Neuron (in vitro differentiated cells): ENCODE measurements at regions not wholly inside any gene's neighbourhood (a gene's known extent, or its start where the extent isn't known, plus 50 kb on each side); places are given as distances from the start of the nearest gene placed in this dataset.

ENCODE experiments used
- H2AFZ ChIP-seq: one replicate; pipeline ENCODE4 v1.6.1; 2013; ENCODE audit warnings: low read depth, mild to moderate bottlenecking, inconsistent platforms, low read length, moderate library complexity
- H3K27me3 ChIP-seq: one replicate; pipeline ENCODE4 v1.6.1; 2013; ENCODE audit warnings: low read length; ENCODE audit not compliant: insufficient read depth
- H3K36me3 ChIP-seq: one replicate; pipeline ENCODE4 v1.6.1; 2013; ENCODE audit warnings: low read length; ENCODE audit not compliant: insufficient read depth
- H3K4me1 ChIP-seq: one replicate; pipeline ENCODE4 v1.6.1; 2013; ENCODE audit warnings: low read length; ENCODE audit not compliant: insufficient read depth
- H3K4me3 ChIP-seq: 2 replicates; pipeline ENCODE4 v1.5.1; 2013; ENCODE audit warnings: mild to moderate bottlenecking, low read length, moderate library complexity
- H3K9me3 ChIP-seq: one replicate; pipeline ENCODE4 v1.6.1; 2013; ENCODE audit warnings: low read length

GRCh38 chr2:139836769-139837168 is 1056.6 kb upstream of the NXPH2 start:
- Histone ChIP-seq H2AFZ (no peak overlapping the region), H3K36me3 (no peaks in the 10 kb centered on the region), H3K4me1 (no peaks in the 10 kb centered on the region), H3K4me3 (no peak overlapping the region), H3K27me3 (no peaks in the 10 kb centered on the region), H3K9me3 (no peaks in the 10 kb centered on the region)

DNA sequence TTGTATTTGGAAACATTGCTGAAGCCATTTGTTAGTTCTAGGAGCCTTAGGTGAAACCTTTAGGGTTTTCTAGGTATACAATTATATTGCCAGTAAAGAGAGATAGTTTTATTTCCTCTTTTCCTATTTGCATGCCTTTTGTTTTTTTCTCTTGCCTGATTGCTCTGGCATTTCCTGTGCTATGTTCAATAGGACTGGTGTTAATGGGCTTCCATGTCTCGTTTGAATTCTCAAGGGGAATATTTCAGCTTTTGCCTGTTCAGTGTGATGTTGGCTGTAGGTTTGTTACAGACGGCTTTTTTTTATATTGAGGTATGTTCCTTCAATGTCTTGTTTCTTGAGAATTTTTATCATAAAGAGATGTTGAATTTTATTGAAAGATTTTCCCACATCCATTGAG is 1054.9 kb upstream of the NXPH2 start:
- Histone ChIP-seq H2AFZ (no peak overlapping the region), H3K9me3 (no peaks in the 10 kb centered on the region), H3K4me3 (no peak overlapping the region), H3K36me3 (no peaks in the 10 kb centered on the region), H3K4me1 (no peaks in the 10 kb centered on the region), H3K27me3 (no peaks in the 10 kb centered on the region)

DNA sequence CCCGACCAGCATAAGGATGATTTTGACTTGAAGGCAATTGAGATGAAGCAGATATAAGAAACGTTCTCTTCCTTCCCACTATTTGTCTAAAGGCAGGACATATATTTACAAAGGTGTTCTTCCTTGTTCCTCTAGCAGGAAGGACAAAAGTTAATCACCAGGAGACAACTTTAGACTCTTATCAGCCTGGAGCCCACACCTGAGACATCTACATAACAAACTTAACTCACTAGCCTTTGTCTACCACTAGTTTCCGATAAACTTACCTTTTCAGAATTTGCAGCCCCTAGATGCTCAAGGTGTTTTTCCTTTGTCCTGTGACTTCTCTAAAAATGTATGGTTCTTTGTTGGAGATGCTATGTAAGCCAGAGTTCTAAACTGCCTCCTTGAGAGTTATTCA is 1047.8 kb upstream of the NXPH2 start:
- H3K36me3 ChIP-seq, result no peaks in the 10 kb centered on the region
- no peaks in the 10 kb centered on the region for H3K4me1 ChIP-seq
- H2AFZ ChIP-seq, result no peak overlapping the region
- H3K27me3 ChIP-seq, result no peaks in the 10 kb centered on the region
- no peaks in the 10 kb centered on the region for H3K9me3 ChIP-seq
- H3K4me3 ChIP-seq, result no peak overlapping the region

DNA sequence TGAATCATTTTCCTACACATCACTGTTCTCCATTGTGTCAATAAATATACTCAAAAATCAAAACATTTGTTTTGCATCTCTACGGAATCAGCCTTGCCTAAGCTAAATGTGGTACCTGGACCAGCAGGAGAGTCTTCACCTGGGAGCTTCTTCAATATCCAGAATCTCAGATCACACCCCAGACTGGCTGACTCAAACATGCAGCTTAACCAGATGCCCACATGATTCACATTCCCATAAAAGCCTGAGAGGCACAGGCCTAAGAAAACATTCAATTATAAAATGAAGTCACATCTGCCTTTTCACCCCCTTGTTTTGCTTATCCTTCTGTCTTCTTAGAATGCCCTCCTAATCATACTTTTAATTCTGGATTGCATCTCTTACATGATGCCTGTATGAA is 1045.5 kb upstream of the NXPH2 start:
- no peaks in the 10 kb centered on the region for H3K9me3 ChIP-seq
- no peaks in the 10 kb centered on the region for H3K27me3 ChIP-seq
- H3K4me1 ChIP-seq, result no peaks in the 10 kb centered on the region
- H2AFZ ChIP-seq, result no peak overlapping the region
- no peaks in the 10 kb centered on the region for H3K36me3 ChIP-seq
- H3K4me3 ChIP-seq, result no peak overlapping the region

GRCh38 chr2:139819273-139819796 is 1039.1 kb upstream of the NXPH2 start:
- H3K36me3 ChIP-seq, result no peaks in the 10 kb centered on the region
- no peaks in the 10 kb centered on the region for H3K27me3 ChIP-seq
- no peaks in the 10 kb centered on the region for H3K4me1 ChIP-seq
- no peak overlapping the region for H3K4me3 ChIP-seq
- no peak overlapping the region for H2AFZ ChIP-seq
- H3K9me3 ChIP-seq, result no peaks in the 10 kb centered on the region

DNA sequence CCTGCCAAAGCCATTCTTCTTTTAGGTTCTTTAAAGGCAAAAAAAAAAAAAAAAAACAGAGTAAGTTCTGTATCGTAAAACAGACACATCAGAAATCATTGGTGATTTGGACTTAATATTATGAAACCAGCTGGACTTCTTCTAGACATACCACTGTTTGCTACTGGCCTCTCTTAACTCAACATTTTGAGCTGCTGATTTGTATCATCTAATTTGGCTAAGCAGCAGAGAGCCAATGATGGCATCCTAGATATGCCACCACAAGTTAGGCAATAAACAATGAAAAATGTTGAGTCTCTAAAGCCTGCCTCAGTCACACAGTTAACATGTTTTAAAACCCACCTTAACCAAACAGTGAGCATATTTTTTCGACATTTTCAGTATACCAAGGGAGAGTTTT is 1034.3 kb upstream of the NXPH2 start:
- Histone ChIP-seq H3K4me1 (no peaks in the 10 kb centered on the region), H3K27me3 (no peaks in the 10 kb centered on the region), H3K4me3 (no peak overlapping the region), H2AFZ (no peak overlapping the region), H3K36me3 (no peaks in the 10 kb centered on the region), H3K9me3 (no peaks in the 10 kb centered on the region)

DNA sequence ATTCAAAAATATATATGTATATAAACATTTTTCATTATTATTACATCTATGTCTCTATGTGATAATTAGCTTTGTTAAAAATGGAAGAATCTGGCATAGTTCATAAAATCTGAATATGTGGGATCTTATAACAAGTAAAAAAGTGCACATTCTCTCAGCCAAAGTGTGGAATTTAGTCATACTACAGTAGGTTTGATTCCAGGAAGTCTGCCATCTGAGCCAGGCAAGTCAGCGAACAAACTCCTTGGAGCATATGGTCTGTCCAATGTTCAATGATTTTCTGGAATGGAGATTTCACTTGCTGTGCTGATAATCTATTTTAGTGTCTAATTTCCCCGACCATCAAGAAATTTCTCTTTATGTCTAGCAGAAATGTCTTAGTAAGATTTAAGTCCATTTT is 1033.2 kb upstream of the NXPH2 start:
- no peaks in the 10 kb centered on the region for H3K36me3 ChIP-seq
- no peak overlapping the region for H2AFZ ChIP-seq
- no peaks in the 10 kb centered on the region for H3K27me3 ChIP-seq
- no peaks in the 10 kb centered on the region for H3K4me1 ChIP-seq
- no peaks in the 10 kb centered on the region for H3K9me3 ChIP-seq
- no peak overlapping the region for H3K4me3 ChIP-seq

GRCh38 chr2:139805441-139805840 is 1025.3 kb upstream of the NXPH2 start:
- Histone ChIP-seq H3K4me3 (no peak overlapping the region), H2AFZ (no peak overlapping the region), H3K4me1 (no peaks in the 10 kb centered on the region), H3K27me3 (no peaks in the 10 kb centered on the region), H3K9me3 (no peaks in the 10 kb centered on the region), H3K36me3 (no peaks in the 10 kb centered on the region)

GRCh38 chr2:139798391-139798790 is 1018.2 kb upstream of the NXPH2 start:
- H3K4me3 ChIP-seq, result no peak overlapping the region
- H3K4me1 ChIP-seq, result no peaks in the 10 kb centered on the region
- H3K36me3 ChIP-seq, result no peaks in the 10 kb centered on the region

DNA sequence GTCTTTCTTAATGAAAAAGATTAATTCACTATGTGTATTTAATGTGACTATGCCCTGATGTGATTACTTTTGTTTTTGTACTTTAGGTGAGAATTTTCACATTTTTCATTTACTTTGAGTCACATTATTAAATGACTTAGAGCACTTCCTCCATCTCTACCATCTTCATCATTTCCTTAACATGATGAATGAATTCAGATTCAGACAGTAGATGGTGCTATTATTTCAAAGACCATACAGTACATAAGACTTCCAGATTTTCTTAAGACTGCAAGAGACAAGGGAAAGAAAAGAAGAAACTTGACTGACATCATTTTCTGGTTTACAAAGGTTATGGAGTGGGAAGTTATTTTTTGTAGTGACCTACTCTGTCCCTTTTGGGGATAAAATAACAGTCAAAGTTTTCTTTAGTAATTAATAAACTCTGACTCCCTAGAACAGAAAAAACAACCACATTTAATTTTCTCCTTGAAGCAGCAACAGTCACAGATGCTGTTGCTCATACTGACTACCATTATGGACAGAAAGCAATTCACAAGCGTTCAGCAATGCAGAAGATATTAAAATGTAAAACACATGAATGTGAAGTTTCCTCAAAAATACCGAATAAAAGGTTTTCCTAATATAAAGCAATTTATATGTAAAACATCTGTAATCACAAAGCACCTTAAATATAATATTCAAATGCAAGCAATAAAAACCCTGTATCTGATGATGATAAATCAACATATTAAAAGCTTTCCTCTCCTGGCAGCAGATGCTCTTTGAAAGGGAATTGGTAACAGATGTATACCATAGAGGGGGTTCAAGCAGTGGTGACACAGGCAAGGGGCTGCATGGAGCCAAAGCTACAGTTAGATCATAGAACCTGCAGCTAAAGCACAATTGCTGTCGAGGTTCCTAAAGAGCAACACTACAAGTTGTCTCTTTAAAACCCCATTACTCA is 1010.9 kb upstream of the NXPH2 start:
- no peaks in the 10 kb centered on the region for H3K9me3 ChIP-seq
- H2AFZ ChIP-seq, result no peak overlapping the region
- H3K36me3 ChIP-seq, result no peaks in the 10 kb centered on the region
- H3K4me3 ChIP-seq, result no peak overlapping the region
- no peaks in the 10 kb centered on the region for H3K27me3 ChIP-seq
- no peaks in the 10 kb centered on the region for H3K4me1 ChIP-seq

More at GRCh38 chr2:139798391-139798790, 1018.2 kb upstream of the NXPH2 start:
- H2AFZ ChIP-seq, result no peak overlapping the region
- no peaks in the 10 kb centered on the region for H3K27me3 ChIP-seq
- no peaks in the 10 kb centered on the region for H3K9me3 ChIP-seq

DNA sequence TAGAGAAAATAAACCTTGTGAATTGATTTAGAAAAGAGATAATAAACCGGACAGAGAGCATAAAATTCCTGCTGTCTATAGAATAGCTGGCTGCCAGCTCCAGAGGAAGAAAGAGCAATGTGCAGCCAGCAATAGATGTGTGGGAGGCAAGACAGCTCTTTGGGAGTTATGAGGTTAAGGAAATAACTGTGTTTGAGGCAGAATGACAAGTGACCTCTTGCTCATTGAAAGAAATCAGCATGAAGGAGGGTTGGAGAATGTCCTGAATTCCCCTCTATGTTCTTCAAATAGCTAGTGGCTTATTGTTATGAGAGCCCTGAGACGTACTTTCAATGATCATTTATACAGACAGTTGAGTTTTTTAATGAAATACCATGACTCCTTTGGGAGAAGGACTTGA is 1009.9 kb upstream of the NXPH2 start:
- H3K27me3 ChIP-seq, result no peaks in the 10 kb centered on the region
- H3K9me3 ChIP-seq, result no peaks in the 10 kb centered on the region
- H3K4me3 ChIP-seq, result no peak overlapping the region
- H3K36me3 ChIP-seq, result no peaks in the 10 kb centered on the region
- H2AFZ ChIP-seq, result no peak overlapping the region
- H3K4me1 ChIP-seq, result no peaks in the 10 kb centered on the region

GRCh38 chr2:139778732-139779131 is 998.5 kb upstream of the NXPH2 start:
- no peaks in the 10 kb centered on the region for H3K4me1 ChIP-seq
- no peaks in the 10 kb centered on the region for H3K27me3 ChIP-seq
- no peaks in the 10 kb centered on the region for H3K9me3 ChIP-seq
- no peaks in the 10 kb centered on the region for H3K36me3 ChIP-seq
- H2AFZ ChIP-seq, result no peak overlapping the region
- H3K4me3 ChIP-seq, result no peak overlapping the region

GRCh38 chr2:139773720-139774277 is 993.6 kb upstream of the NXPH2 start:
- Histone ChIP-seq H3K36me3 (no peaks in the 10 kb centered on the region), H2AFZ (no peak overlapping the region), H3K9me3 (no peaks in the 10 kb centered on the region), H3K4me3 (no peak overlapping the region), H3K4me1 (no peaks in the 10 kb centered on the region), H3K27me3 (no peaks in the 10 kb centered on the region)
